ENCODE measurements at regions not wholly inside any gene's neighbourhood (a gene's known extent, or its start where the extent isn't known, plus 50 kb on each side); places are given as distances from the start of the nearest gene placed in this dataset.
"Not testable (repeated sequence)": the region's sequence is repeated elsewhere in the genome, so short reads cannot be mapped to it uniquely, and the experiment has no call there.

DNA sequence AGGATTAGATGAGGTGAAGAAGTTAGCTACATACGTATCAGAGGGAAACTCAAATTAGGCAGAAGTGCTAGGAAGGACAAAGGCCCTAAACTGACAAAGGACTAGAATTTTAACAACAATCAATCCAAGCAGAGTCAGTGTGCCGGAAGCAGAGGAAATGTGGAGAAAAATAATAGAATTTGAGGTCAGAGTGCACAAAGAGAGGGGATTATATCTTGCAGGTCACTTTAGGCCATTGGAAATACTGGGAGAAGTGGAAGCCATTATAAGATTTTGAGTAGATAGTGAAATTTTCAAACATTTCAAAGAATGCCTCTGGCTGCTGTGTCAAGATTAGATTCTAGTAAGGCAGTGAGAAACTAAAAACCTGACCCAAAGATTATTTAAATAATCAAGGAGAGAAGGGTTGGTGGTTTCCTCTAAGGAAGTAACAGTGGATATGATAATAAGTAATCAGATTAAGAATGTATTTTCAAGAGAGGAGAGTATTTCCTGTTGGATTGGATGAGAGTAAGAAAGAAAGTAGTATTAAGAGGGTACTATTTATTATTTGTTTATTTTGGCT is 889.2 kb upstream of the NCAM2 start:
- DNase-seq (ENCODE audit: low spot score): no peak

DNA sequence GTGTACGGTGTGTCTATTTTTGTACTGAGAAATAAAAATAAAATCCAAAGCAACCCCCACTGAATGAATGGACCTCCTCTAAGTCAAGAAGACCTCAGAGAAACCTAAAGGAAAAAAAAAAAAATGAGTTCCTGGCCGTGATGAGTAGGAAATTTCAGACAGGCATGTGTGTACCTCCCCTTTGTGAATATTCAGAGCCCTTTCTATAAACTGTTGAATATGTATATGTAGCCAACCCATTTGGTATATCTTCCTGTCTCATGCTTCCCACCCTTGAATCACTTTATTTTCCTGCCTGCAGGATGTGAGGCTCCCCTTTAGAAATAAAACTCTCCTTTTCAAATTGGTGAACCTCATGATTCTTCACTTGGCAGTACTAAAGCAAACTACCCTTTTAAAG is 887.8 kb upstream of the NCAM2 start:
- DNase-seq (ENCODE audit: low spot score): no peak

DNA sequence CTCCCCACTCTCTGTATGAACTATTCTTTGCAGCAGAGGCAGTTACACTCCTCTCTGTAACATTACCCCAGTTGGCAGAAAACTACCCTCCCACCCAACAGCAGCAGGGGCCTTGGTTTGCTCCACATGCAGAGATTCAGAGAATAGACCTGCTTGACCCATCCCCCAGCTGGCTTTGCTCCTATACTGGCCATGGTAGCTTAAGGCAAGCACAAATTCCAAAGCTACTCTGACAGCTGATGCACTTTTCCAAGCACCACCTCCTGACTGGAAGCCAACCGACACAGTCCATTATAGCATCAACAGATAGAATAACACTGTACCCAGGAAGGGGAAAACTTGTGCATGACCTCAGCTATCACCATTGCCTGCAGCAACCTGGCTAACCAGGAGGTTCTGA is 846.5 kb upstream of the NCAM2 start:
- no peak for DNase-seq (ENCODE audit: low spot score)

DNA sequence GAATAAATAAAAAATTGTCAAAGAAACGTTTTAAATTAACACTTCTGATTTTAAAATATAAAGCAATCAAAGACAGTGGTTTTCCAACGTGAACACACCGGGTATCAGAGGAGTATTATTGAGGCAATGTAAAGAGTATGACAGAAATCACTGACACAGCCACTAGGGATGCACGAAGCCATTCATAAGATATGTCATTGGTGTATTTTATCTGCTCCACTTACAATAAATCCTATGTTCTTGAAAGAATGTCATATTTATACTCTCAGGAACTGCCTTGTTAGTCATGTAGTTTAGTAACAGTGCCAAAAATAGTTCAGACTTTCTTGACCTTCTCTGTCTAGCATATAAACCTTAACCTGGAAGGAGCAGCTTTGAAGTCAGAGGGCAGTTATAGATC is 835.0 kb upstream of the NCAM2 start:
- DNase-seq (ENCODE audit: low spot score): no peak

- DNase-seq (ENCODE audit: low spot score): no peak
Measured at GRCh38 chr21:20167059-20167458, 831.1 kb upstream of the NCAM2 start.

DNA sequence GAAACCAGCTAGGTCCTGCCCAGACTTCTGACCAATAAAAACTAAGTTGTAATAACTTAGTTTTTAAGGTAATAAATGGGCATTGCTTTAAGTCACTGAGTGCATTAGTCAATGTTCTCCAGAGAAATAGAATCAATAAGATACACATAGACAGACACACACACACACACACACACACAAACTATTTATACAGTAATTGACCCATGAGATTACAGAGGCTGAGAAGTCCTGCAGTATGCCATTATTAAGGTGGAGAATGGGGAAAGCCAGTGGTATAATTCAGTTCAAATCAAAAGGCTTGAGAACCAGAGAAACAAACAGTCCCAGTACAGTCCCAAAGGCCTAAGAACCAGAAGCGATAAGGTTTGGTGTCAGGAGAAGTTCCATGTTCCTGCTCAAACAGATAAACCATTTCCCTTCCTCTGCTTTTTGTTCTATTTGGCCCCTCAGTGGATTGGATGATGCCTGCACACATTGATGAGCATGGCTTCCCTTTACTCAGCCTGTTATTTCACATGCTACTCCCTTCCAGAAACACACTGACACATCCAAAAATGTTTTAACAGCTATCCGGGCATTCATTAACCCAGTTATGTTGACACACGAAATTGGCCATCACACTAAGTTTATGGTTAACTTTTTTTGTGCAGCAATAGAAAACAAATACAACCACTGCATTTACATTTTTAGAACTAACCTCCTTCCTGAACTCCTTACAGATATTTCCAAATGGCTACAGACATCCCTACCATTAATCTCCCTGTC is 828.2 kb upstream of the NCAM2 start:
- DNase-seq (ENCODE audit: low spot score): no peak

DNA sequence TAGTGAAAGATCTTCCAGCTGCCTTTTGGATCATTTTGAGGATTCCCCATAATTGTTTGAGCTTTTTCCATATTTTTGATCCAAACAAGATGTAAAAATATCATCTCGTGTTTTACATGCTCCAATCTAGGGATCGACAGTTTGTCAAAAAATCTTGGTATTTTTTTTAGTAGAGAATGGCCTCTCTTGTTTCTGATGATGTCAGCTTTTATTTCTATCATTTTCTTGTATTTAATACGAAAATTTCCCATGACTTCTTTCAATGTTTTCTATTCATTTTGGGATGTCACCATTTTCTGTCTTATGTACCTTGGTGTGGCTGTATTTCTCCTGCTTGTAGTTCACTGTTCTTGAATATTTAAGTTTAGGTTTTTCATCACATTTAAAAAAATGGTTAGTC is 812.0 kb upstream of the NCAM2 start:
- DNase-seq (ENCODE audit: low spot score): no peak

DNA sequence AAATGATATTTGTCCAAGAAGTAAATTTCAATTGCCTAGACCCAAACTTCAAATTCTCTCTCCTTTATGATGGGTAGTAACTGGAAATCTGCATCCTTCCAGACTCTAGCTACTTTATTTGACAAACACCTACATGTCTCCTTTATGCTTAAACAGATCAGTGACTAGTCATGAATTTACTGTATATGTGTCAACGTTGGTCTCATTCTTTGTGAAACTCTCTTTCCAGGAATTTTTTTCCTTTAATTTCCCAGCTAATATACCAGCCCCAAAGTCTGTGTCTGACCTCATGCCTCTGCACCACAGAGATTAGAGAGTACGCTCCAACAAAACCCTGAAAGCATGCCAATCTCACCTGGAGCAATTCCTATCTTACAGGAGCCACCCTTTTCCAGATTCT is 811.2 kb upstream of the NCAM2 start:
- no peak for DNase-seq (ENCODE audit: low spot score)

DNA sequence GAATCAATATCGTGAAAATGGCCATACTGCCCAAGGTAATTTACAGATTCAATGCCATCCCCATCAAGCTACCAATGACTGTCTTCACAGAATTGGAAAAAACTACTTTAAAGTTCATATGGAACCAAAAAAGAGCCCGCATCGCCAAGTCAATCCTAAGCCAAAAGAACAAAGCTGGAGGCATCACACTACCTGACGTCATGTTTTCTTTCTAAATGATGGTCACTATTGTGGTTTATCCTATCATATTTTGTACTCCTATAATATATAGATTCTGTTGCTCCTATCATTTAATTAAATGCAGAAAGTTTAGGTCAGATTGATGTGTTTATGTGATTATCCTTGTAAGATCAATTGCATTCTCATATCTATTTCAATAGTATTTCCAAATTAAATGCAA is 796.9 kb upstream of the NCAM2 start:
- not testable (repeated sequence) for DNase-seq (ENCODE audit: low spot score)

- DNase-seq (ENCODE audit: low spot score): no peak
Measured at GRCh38 chr21:20207335-20207734, 790.9 kb upstream of the NCAM2 start.

DNA sequence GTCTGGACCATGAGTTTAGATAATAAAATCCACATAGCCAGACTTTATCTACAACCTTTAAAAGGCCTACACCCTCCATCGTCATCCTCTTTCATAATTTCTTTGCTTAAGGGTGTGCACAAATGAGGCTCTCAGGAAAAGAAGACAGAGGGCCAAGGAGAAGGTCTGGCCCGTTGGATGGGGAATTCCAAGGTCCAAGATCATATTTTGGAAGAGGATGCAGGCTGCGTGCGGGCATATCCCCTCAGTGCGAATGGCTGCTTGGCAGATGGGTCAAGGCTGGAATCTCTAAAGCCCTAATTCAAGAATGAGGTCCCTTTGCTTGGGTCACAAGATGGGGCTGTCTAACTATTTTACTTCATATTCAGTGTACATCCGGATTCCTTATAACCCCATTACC is 782.2 kb upstream of the NCAM2 start:
- DNase-seq (ENCODE audit: low spot score): no peak

DNA sequence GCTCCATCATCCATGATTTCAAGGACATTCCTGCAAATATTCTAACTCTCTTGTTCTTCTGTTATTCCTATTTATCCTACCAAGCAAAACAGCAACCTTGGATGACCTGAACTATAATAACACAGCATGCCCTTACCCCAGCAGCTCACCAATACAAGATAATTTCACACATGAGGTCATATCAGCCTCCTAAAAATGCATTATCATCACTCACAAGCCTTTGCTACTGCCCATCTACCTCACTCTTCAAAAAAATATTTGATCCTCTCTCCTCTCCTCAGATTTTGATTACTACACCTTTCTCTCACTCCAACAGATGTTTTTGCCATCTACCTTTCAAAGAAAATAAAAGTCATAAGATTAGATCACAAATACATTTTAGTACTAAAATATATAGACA is 777.6 kb upstream of the NCAM2 start:
- DNase-seq (ENCODE audit: low spot score): no peak

GRCh38 chr21:20221981-20222380 is 776.2 kb upstream of the NCAM2 start:
- DNase-seq (ENCODE audit: low spot score): not testable (repeated sequence)

GRCh38 chr21:20236649-20237048 is 761.6 kb upstream of the NCAM2 start:
- not testable (repeated sequence) for DNase-seq (ENCODE audit: low spot score)

DNA sequence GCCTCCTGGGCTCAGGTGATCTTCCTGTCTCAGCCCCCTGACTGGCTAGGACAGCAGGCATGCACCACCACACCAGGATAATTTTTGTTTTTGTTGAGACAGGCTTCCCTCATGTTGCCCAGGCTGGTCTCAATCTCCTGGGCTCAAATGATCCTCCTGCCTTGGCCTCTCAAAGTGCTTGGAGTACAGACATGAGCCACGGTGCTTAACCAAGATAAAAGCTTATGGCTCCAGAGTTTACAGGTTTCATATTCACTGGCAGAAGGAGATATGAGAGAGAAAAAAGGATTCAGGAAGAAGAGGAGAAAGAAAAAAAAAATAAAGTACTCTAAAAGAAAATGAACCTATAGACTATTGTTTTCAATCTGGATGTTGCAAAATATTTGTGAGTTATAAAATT is 748.8 kb upstream of the NCAM2 start:
- no peak for DNase-seq (ENCODE audit: low spot score)

DNA sequence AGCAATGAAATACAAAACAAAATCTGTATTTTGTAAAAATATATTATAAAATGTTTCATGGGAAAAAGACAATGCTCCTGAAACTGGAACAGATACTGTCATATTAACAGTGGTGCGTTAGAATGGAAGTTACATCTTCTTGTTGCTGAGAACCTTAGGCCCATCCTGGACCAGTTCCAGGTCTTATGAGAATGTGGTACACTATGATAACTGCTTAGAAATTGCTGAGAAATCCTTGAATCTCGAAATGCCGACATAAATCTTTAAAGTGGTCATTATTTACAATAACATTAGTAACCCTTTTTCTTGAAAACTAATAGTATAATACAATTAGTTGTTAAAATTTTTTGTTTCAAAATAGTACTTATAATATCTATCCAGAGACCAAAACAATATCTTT is 747.9 kb upstream of the NCAM2 start:
- no peak for DNase-seq (ENCODE audit: low spot score)

GRCh38 chr21:20253261-20253660 is 744.9 kb upstream of the NCAM2 start:
- no peak for DNase-seq (ENCODE audit: low spot score)

DNA sequence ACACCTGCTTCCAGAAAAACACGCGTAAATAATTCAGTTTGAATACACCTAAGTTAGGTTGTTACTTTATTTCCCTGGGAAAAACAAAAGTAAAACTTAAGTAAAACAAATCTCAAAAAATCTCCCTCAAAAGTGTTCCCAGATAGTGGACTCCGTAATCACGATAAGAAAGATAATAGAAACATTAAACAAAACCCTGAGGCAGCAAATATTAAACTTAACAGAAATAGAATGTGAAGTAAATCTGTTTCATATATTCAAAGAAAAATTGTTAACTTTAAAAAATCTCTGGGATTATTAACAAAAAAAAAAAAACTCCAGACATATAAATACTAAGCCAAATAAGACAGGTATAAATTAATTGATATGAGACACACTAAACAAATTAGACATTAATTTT is 743.2 kb upstream of the NCAM2 start:
- no peak for DNase-seq (ENCODE audit: low spot score)

GRCh38 chr21:20257052-20257740 is 741.0 kb upstream of the NCAM2 start:
- no peak for DNase-seq (ENCODE audit: low spot score)

DNA sequence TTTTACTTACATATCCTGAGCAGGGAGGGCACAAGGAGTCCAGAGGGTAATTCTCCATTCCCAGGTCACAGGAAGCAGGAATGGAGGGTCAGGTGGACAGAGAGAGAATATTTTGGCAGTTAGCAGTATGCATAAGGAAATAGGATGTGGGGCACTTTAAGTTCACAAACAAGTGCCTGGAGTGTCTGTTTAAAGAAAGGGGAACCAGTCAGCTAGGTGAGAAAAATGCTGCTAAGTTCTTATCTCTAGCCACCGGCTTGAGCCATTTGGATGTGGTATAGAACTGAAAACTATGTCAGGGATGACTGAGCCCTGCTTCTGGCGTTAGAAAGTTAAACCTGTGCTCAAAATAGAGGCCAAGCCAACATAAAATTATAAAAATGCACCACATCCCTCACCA is 739.7 kb upstream of the NCAM2 start:
- DNase-seq (ENCODE audit: low spot score): no peak

GRCh38 chr21:20259031-20259867 is 739.0 kb upstream of the NCAM2 start:
- DNase-seq (ENCODE audit: low spot score): no peak

DNA sequence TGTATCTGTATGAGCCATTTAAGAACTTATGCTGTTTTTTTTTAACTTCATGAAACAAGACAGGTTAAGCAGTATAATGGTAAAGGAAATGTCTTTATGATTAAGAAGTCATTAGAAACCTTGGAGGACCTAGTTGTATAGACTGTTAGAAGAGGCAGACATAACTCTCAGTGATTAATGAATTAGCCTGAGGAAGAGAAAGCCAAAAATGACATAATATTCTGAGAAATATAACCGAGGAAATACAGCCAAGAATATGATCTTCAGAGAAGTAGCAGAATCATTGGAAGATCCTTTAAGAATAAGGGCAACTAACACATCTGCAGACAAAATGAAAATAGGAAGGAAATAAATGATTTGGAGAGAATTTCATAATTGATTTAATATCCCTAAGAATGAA is 738.1 kb upstream of the NCAM2 start:
- DNase-seq (ENCODE audit: low spot score): no peak

DNA sequence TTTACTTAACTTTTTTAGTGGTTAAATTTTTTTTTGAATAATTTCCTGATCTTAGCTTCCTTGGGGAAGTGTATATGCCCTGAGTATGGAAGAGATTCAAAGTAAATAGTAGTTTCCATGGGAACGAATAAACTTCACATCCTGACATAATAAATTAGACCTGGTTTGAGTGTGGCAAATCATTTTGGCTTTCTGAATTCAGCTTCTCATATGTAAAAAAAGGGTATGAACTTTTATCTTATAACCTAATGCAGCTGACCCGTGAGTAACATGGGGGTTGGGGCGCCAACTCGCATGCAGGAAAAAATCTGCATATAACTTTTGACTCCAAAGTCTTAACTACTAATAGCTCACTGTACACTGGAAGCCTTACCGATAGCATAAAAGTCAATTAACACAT is 736.8 kb upstream of the NCAM2 start:
- no peak for DNase-seq (ENCODE audit: low spot score)
